Pulmonary artery endothelial cell (primary cell): ENCODE measurements at regions not wholly inside any gene's neighbourhood (a gene's known extent, or its start where the extent isn't known, plus 50 kb on each side); places are given as distances from the start of the nearest gene placed in this dataset.
"Not testable (repeated sequence)": the region's sequence is repeated elsewhere in the genome, so short reads cannot be mapped to it uniquely, and the experiment has no call there.

Source experiments
- DNase-seq: peaks from one replicate; pipeline ENCODE4 v3.0.0-alpha.2; 2011; ENCODE audit warnings: low read depth, low spot score

GRCh38 chr4:102397056-102397455 is 51.8 kb upstream of the SLC39A8 start:
- not testable (repeated sequence) for DNase-seq

- no peak for DNase-seq
Measured at GRCh38 chr4:102399021-102399420, 53.7 kb upstream of the SLC39A8 start.

DNA sequence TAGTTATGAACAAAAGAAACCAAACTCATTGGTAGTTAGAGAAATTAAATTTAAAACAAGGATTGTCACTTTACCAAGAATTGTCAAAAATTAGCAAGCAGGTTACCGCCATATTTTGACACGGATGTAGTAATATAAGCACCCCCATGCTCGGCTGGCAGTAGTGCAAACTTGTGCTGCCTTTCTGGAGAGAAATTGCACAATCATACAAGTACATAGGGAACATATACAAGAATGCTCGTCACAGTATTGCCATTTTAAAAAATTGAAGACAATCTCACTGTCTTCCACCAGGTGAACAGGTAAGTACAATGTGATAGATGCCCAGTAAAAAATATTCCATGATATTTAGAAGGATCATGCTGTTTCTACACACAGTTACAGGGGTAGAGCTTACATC is 55.6 kb upstream of the SLC39A8 start:
- no peak for DNase-seq

DNA sequence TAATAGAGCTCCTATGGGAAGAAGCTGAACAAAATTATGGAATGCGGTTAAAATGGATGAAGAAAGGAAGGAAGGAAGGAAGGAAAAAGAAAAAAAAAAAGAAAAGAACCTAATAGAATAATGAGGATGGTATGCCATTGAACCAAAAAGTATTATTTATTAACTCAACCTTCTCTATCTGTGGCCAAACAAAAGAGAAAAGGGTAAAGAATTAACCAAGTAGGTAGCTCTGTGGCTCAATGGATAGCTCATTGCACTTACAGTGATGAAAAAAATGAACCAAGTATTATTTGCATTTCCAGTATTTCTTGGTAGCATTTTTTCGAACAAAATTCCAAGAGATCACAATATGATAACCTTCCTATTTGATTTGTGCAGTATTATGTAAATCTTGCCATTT is 56.9 kb upstream of the SLC39A8 start:
- no peak for DNase-seq

DNA sequence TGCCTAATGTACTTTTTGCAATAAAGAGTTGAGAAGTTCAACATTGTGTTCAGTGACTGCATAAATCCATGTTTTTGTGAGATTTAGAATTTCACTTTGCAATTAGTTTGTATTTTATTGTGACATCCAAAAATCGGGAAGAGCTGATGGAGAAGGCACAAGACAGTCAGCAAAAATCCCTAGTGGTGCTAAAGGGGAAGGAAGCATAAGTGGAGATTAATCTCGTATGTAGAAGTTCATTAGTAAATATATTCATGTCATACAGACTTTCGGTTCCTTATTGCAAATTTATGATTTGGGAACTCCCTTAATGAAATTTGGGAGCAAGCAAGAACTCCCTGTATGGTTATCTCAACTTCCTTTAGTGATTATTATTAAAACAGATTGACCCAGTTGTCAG is 57.8 kb upstream of the SLC39A8 start:
- DNase-seq = no peak

- no peak for DNase-seq
Measured at GRCh38 chr4:102404431-102404969, 59.2 kb upstream of the SLC39A8 start.

DNA sequence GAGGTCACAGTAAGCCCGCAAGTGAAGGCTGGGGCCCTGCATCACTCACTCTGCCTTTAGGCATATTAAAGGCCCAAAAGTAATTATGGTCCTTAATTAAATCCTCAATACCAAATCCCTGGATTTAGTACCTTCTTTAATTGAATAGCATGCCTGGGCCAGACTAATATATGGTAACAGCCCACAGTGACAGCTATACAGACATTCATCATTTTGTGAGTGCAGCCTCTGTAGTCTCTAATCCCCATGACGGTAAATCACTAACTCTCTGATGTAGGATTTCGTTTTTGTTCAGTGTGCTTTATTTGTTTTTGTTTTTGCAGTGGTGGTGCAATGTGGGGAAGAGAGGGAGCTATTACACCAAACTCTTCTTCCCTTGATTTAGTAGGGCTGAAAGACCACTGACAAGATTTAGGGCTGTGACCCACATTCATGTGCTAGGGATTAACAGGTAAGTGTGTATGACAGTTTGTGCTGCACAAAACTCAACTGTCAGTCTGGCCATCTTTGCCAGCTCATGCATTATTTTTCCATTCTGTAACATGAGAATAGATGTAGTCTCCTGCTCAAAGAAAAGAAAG is 60.6 kb upstream of the SLC39A8 start:
- DNase-seq = no peak

GRCh38 chr4:102410884-102411283 is 65.6 kb upstream of the SLC39A8 start:
- DNase-seq = not testable (repeated sequence)

GRCh38 chr4:102411408-102411807 is 66.1 kb upstream of the SLC39A8 start:
- DNase-seq = no peak

GRCh38 chr4:102416765-102417164 is 71.5 kb upstream of the SLC39A8 start:
- DNase-seq = no peak

GRCh38 chr4:102420563-102421398 is 75.5 kb upstream of the SLC39A8 start:
- DNase-seq = no peak

- DNase-seq = no peak
Measured at GRCh38 chr4:102422843-102423242, 77.6 kb upstream of the SLC39A8 start.

GRCh38 chr4:102423375-102423774 is 77.8 kb upstream of the NFKB1 start:
- DNase-seq = no peak

DNA sequence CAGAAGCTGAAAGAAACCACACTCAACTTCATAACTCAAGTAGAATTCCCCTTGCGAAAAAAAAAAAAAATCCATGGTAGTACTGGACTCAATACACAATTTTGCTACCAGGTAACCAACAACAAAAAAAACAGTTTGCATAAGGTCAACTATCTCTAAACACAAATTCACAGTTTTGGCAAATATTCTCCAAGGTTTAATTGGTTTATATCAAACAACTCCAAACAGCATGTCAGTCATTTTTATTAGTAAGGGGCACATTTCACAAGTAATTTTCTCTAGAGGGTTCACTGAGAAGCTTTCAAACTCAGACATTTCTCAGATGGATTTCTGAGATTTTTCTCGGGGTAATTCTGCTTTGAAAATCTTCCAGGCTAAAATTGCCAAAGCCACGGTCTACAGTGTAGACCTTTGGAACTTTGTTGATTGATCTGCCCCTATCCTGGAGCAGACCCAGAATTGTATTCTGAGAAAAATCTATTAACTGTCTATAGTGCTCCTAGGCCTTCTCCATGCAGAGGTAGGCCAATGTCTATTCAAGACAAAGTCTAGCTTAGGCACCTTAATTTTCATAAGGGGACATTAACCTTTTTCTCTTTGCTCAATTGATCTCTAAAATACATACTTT is 73.7 kb upstream of the NFKB1 start:
- no peak for DNase-seq

GRCh38 chr4:102428122-102428521 is 73.0 kb upstream of the NFKB1 start:
- no peak for DNase-seq

GRCh38 chr4:102429553-102429952 is 71.6 kb upstream of the NFKB1 start:
- DNase-seq = no peak

DNA sequence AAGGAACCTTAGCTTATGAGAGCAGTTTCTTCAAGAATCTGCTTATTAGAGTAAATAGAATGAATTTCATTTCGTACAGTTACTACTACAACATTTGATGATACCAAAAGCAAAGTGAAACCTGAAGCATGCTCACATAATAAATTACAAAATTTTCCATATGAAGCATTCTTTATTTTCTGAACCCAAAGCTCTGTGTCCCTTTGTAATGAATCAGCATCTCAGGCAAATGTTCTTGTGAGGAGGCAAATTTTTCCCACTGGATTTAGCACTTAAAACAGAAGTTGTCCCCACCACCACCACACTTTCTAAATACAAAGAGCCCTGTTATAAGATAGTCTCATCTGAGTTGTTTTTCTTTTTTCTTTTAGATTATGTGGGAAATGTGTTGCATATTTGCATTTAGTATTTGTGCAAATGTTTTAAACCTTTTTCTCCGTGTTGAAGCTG is 70.7 kb upstream of the NFKB1 start:
- no peak for DNase-seq

GRCh38 chr4:102431608-102431961 is 69.6 kb upstream of the NFKB1 start:
- DNase-seq = no peak

DNA sequence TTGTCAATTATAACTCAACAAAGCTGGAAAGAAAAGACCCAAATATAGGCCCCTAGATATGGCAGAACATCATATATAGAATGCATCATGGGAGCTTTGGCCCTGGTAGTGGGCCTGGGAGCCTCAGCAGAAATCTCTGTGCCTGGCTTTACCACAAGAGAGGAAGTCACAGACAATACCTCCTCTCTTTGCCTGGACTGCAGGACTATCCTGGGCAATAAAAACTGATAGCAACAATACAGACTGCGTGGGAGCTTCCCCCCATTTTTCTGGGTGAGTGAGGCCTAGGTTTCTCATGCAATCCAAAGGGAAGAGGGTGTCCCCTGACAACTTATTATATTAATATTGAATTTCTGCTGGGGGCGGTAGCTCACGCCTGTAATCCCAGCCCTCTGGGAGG is 64.0 kb upstream of the NFKB1 start:
- DNase-seq = no peak

DNA sequence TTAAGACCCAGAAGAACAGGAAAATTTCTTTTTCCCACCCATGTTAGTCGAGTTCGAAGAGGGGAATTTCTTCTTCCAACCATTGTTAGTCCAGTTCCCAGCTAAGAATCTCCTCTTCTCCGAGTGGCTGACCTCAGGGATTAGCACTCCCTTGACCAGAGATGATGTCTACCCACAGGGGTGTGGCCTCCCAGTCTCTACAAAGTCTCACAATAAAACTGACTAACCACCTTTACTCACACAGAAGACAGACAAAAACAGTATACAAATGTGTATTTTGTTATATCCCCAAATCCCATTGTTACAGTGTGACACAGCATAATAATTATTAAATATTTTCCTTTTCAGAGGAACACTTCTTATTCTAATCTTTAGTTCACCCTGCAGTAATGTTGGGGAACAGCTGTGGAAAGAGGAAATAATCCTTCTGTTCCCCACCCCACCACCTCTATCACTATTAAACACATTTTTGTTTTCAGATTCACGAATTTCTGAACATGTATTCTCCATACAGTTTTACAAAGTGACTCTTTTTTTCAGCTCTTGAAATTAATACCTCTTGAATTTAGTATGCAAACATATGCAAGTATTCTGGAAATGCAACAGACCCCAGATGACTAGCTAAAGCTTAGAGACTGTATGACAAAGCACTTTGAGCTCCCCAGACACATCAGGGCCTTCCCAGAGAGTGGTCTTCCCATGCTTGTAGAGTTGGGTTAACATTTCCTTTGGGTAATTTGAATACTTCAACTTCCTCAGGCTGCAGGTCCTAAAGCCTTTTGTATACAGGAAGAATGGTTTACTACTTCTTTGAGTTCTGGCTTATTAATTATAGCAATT is 62.5 kb upstream of the NFKB1 start:
- DNase-seq = no peak

GRCh38 chr4:102439236-102439614 is 61.9 kb upstream of the NFKB1 start:
- peak; percentile 48 for DNase-seq

DNA sequence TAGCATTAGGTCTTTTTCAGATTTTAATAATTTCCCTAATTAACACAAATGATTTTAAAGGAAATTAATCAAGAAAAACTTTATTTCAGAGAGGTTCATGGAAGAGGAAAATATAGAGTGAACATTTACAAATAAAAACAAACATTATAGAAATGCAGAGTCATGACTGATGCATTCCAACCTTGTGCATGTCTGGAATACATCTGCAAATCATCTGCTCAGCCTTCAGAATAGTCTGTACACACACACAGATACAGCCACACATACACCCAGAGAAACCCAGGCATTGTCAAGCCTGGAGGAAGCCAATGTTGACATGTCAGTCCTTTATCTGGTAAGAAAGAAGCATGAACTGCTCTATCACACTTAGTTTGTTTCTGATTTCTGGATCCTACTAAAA is 61.3 kb upstream of the NFKB1 start:
- DNase-seq = no peak
